ENCODE measurements at regions not wholly inside any gene's neighbourhood (a gene's known extent, or its start where the extent isn't known, plus 50 kb on each side); places are given as distances from the start of the nearest gene placed in this dataset.

- in situ Hi-C loops (cut with HindIII; ENCODE audit: extremely low pct_ligation_motif_present, low pct_unique_long_range_greater_than_20kb), result no loop called here
- FAIRE-seq, result no peak
- no peak for DNase-seq (ENCODE audit: low spot score)
- ATAC-seq, result no peak
- Histone ChIP-seq H3K27me3 (ENCODE audit: control insufficient read depth in 1 of 2, insufficient read depth in 2 of 2, low read length in 2 of 2) (no peaks in the 10 kb centered on the region), H3K79me2 (ENCODE audit: insufficient read depth, low read length) (no peaks in the 10 kb centered on the region), H3K27ac (ENCODE audit: extremely low read length, insufficient read depth, low read length) (no peak overlapping the region), H3K36me3 (replicated peaks in 1 of 2; ENCODE audit: control insufficient read depth in 1 of 2, insufficient read depth in 2 of 2, low read length in 2 of 2) (no peaks in the 10 kb centered on the region), H3K9ac (ENCODE audit: insufficient read depth, low read depth, low read length) (no peak overlapping the region), H4K20me1 (ENCODE audit: insufficient read depth, low read length) (no peaks in the 10 kb centered on the region), H3K4me2 (ENCODE audit: low read depth, low read length) (no peak overlapping the region), H3K4me1 (ENCODE audit: insufficient read depth, low read length) (no peaks in the 10 kb centered on the region), H2AFZ (ENCODE audit: low read length) (no peak overlapping the region), H3K4me3 (replicated peaks in 1 of 3; ENCODE audit: insufficient read depth in 1 of 3, low read depth in 2 of 3, low read length in 3 of 3) (no peak overlapping the region), H3K9me3 (ENCODE audit: low read length) (peaks cover 97% of the 10 kb centered on the region)
- CTCF ChIA-PET (ENCODE audit: low intra/inter-chr PET ratio, low total read pairs), result no interaction called here
- POLR2A ChIA-PET, result no interaction called here
- BruUV-seq (replicated peaks), result no TSS peak
- intact Hi-C loops (cut with micrococcal nuclease; ENCODE audit: unreplicated experiment), result no loop called here
- WGBS (ENCODE audit: low lambda C conversion rate), result 23% methylated on average over 9 of the region's 9 CpGs
- no peak for TF ChIP-seq ZNF441 (CRISPR knock-in tag; IDR thresholded peaks at IDR 0.05; ENCODE audit: borderline replicate concordance)
- TF ChIP-seq ZNF446 (CRISPR knock-in tag; IDR thresholded peaks at IDR 0.05), result no peak
- TF ChIP-seq ZNF747 (CRISPR knock-in tag; IDR thresholded peaks at IDR 0.05; ENCODE audit: borderline replicate concordance), result no peak
- TF ChIP-seq PRDM15 (CRISPR knock-in tag; IDR thresholded peaks at IDR 0.05), result no peak
- no peak for TF ChIP-seq FOSL1 (CRISPR knock-in tag; IDR thresholded peaks at IDR 0.05; ENCODE audit: borderline replicate concordance)
- TF ChIP-seq ZNF75D (CRISPR knock-in tag; IDR thresholded peaks at IDR 0.05; ENCODE audit: borderline replicate concordance), result no peak
- no peak for TF ChIP-seq ZKSCAN8 (CRISPR knock-in tag; IDR thresholded peaks at IDR 0.05; ENCODE audit: borderline replicate concordance)
- no peak for TF ChIP-seq ZBTB40 (IDR thresholded peaks at IDR 0.05)
- TF ChIP-seq ZBTB40 (CRISPR knock-in tag; IDR thresholded peaks at IDR 0.05), result no peak
- TF ChIP-seq ZNF512B (CRISPR knock-in tag; IDR thresholded peaks at IDR 0.05; ENCODE audit: borderline replicate concordance), result no peak
These were observed 705.2 kb downstream of the LRFN5 start for GRCh38 chr14:42311876-42312275.
